Activated naive CD4-positive, alpha-beta T cell (primary cell): ENCODE measurements at regions not wholly inside any gene's neighbourhood (a gene's known extent, or its start where the extent isn't known, plus 50 kb on each side); places are given as distances from the start of the nearest gene placed in this dataset.

Experiments used
- DNase-seq, 4 experiments: peaks; one replicate each; lab custom pipeline; 2025; lab: John Stamatoyannopoulos, UW

- no peak for DNase-seq
Observed at GRCh38 chr14:65794674-65795279, 382.2 kb downstream of the FUT8 start.

GRCh38 chr14:65798216-65798615, 385.7 kb downstream of the FUT8 start:
- no peak for DNase-seq

DNA sequence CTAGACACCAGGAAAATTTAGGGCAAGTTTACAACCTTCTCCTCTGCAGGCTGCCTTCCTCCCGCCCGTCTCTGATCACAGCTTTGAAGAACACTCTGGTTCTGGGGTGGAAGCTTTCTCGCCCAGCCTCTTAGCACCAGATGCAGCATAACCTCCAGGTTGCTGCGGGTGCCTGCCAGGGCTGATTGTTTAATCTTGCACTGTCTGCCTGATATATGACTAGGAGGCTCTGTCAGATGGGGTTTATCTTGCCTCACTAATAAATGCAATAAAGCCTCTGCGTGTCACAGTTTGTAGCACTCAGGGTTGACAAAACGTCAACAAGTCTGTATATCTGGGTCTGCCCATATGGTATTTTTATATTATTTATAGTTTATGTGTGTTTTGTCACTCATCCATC, 388.2 kb downstream of the FUT8 start:
- no peak for DNase-seq

- DNase-seq: no peak
Observed at GRCh38 chr14:65802196-65802595, 389.7 kb downstream of the FUT8 start.

- DNase-seq: no peak
Observed at GRCh38 chr14:65803885-65804284, 391.4 kb downstream of the FUT8 start.

- no peak for DNase-seq
Observed at GRCh38 chr14:65804439-65805112, 392.0 kb downstream of the FUT8 start.

DNA sequence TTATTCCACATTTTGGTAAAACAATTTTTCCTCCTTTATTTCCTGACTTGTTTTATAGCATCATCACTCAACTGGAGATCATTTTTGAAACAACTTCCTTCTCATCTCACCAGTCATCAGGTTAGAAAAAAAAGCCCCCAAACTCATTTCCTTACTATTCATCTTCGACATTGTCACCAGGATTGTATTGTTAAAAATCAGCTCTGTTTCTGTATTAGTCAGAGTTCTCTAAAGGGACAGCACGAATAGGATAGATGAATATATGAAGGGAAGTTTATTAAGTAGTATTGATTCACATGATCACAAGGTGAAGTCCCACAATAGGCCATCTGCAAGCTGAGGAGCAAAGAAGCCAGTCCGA, 392.6 kb downstream of the FUT8 start:
- DNase-seq: no peak

- DNase-seq: no peak
Observed at GRCh38 chr14:65808390-65808789, 395.9 kb downstream of the FUT8 start.

DNA sequence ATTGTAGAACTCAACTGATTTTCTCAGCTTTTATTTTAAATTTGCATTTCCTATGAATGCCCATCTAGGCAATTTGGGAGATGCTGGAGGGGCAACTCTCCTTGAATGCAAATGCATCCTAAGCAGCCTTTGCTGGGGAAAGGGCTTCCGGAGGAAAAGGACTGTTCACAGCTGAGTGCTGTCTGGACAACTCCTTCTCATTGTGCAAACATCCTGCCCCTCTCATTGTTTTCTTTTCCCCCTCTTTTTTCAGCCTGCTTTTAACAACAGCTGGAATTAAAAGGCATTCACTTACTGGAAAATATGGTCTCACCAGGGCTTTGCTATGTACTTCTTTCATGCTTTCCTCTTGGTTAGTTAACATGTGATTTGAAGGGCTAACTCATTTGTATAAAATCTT, 397.8 kb downstream of the FUT8 start:
- no peak for DNase-seq

DNA sequence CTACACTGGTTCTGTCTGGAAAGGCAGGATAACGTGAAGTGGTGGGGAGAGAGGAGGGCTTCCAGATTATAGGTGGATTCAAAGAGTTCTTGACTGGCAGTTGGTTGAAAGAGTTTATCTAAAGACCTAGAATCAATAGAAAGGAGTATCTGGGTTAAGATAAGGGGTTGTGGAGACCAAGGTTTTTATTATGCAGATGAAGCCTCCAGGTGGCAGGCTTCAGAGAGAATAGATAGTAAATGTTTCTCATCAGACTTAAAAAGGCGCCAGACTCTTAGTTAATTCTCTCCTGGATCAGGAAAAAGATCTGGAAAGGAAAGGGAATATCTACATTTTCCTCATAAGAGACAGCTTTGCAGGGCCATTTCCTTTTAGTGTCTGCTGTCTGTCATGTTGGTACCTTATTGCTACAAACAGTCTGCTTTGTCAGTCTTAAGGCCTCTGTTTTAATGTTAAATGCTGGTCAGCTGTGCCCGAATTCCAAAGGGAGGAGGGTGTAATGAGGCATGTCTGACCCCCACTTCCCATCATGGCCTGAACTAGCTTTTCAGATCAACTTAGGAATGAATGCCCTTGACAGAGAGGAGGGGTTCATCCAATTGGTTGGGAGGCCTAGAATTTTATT, 401.3 kb downstream of the FUT8 start:
- no peak for DNase-seq

DNA sequence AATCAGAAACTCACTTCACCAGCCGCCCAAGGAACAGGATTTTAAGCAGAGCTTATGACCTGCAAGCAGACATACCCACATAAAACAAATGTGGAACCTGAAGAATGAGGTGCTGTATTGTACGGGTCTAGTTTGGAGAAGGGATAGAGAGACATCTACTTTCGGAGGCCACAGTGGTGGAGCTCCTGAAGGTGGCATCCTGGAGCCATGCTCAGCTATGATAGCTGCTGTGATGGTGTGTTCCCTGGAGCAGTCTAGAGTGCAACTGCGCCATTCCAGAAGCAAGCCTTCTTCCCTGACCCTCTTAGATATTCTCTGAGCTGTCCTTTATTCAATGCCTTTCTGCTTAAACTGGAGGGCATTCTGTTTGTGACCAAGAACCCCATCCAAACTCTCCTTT, 402.6 kb downstream of the FUT8 start:
- no peak for DNase-seq

DNA sequence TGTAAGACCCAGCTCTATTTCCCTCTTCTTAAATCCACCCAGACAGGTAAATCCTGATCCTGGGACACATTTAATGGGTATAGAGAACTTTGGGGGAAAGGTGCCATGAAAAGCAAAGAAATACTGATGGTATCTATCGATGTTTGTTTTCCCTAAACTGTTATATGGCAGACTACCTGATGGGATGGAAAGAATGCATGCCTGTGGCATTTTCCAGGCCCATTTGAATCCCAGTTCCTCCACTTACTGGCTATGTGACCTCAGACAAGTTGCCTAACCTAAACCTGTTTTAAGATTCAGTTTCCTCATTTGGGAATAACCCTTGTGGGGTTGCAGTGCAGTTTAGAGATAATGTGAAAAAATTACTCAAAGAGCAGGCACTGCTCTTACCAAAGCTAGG, 404.5 kb downstream of the FUT8 start:
- DNase-seq: no peak

GRCh38 chr14:65819569-65819968, 407.0 kb downstream of the FUT8 start:
- no peak for DNase-seq

- no peak for DNase-seq
Observed at GRCh38 chr14:65821224-65821753, 408.8 kb downstream of the FUT8 start.

DNA sequence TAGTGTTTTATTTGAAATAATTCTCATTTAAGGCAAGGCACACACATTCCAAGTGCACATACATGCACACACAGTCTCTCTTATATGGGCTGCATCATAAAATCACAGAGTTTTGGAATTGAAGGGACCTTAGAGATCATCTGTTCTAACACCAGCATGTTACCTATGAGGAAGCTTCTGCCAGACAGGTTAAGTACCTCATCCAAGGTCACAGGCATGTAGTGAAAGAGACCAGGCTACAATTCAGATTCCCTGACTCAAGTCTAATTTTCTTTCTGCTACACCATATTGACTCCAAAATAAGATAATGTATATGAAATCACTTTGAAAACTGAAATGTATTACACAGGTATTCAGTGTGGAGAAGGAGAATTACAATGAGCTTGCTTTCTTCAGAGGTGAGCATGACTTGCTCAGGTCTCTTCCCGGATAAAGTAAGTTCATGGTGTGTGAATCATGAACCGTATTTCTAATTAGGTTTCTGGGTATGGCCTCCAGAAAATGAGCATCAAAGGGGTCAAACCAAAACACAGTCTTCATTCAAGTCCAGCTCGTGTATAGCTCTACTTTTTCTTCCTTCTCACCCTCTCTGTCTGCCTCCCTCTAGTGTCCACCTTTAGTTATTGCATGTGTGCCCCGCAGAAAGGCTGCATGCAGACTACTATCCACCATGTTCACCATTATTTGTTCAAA, 411.9 kb downstream of the FUT8 start:
- peak in 1 of 4 experiments; percentile 12 for DNase-seq

- no peak for DNase-seq
Observed at GRCh38 chr14:65824978-65825299, 412.4 kb downstream of the FUT8 start.

- no peak for DNase-seq
Observed at GRCh38 chr14:65826946-65827345, 414.4 kb downstream of the FUT8 start.

- DNase-seq: no peak
Observed at GRCh38 chr14:65827520-65827919, 415.0 kb downstream of the FUT8 start.

- DNase-seq: no peak
Observed at GRCh38 chr14:65828396-65828795, 415.9 kb downstream of the FUT8 start.

DNA sequence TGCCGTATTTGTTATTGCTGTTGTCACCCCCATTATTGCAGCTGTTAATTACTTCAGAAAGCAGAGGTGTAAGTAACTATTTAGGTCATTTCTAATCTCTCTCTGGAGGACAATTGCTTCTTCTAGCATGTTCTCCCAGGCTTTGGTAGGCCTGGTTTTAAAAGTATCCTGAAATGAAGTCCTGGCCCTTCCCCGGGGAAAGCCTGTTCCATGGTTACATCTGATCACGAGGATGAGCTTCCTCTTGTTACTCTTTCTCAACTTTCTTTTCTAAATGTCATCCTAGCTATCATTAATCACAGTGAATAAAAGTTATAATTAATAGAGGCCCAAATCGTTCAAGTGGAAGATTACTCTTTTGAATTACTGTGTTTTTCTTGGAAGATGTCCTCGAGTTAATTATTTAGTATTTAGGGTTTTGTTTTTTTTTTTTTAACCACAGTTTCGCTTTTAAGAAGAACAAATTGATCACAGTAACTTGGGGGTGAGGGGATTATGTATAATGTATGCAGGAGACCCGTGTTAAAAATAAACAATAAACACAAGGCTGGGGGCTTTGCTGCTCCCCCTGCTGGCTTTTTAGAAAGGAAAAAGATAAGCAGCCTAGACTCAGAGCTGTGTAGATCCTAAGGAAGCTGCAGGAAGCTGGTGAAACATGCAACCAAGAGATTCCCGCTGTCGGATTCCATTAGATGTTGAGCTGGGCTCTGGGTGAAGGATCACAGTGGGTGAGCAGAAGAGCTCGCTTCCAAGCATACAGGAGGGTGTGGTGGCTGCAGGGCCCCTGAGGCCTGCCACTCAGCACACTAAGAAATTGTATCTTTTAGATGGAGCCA, 420.1 kb downstream of the FUT8 start:
- DNase-seq: no peak

GRCh38 chr14:65833267-65833880, 420.8 kb downstream of the FUT8 start:
- no peak for DNase-seq

DNA sequence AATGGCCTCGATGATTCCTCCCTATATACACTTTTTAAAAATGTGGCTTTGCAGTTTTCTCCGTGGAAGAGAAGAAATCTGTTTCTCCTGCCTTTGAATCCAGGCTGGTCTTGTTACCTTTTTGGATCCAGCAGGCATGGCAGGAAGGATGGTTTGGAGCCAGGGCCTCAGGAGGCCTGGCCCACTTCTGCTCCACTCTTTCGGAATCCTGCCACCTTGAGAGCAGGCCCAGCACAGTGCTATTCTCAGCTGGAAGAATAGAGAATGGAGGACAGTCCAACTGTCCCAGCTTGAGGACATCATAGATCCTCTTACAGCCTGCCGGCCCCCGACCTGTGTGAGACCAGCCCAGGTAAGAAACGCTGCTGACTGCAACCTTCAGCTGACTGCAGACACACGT, 421.5 kb downstream of the FUT8 start:
- DNase-seq: no peak
